KBM-7 (cell line): ENCODE measurements at regions not wholly inside any gene's neighbourhood (a gene's known extent, or its start where the extent isn't known, plus 50 kb on each side); places are given as distances from the start of the nearest gene placed in this dataset.
"Not testable (repeated sequence)": the region's sequence is repeated elsewhere in the genome, so short reads cannot be mapped to it uniquely, and the experiment has no call there.

Experiments
- DNase-seq: peaks from one replicate; pipeline ENCODE4 v3.0.0-alpha.2; 2015
- in situ Hi-C: fragments of 300-500 bp; cut with MboI; formaldehyde crosslinking; loops from 2 replicates; pipeline ENCODE4 v1.14.3; 2020; ENCODE audit warnings: low sequenced_read_pairs, low pct_unique_long_range_greater_than_20kb, mixed read lengths

DNA sequence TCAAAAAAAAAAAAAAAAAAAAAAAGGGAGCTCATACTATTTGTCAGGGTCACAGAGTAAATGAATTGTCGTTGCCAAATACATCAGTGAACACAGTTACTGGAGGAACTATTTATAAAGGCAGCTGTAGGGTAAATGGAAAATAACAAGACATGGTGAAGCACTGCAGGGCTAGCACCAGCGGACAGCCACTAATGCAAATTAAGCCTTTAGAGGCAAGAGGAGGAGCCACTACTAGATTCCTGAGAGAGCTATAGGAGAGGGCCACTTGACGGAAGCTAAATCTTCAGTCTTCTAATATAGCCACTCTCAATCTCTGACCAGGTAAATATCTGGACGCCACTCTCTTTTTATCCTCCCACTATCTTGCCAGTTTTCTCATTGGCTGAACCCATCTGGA lies 801.2 kb upstream of the GOT2 start:
- in situ Hi-C loops, result no loop called here

DNA sequence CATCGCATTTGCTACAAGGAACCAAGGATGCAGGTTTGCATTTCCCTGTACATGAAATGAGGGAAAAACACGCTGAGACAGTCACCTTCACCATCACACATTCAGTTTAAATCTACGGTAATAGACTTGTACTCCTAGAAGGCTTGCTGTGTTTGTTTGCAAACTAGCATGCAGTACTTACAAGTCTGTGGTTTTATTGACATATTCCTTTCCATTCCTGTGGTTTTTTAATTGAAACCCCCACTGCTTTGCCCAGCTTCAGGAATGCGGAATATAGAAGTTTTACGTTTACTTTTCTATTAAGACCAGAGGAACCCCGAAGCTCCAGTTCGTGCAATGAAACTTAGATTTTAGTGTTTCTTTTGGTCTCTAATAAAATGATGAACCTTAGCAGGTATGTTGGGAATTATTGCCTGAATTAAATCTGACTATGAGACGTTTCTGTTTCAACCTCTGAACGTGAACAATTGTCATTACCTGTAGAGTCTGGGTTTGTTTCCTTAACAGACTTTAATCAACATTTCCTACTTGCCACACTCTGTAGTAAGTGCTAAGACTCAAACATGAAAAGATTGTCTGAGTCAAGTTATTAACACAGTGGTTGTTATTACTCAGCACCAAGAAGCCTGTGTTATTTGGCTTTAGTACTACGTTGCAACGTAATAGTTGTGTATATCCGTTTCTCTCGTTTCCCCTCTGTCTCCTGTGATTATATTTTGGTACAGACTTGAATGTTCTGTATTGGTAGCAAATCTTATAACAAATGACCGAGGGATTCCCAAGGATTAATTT lies 793.3 kb upstream of the GOT2 start:
- in situ Hi-C loops, result no loop called here
- no peak for DNase-seq

More for the DNA sequence above, 801.2 kb upstream of the GOT2 start:
- DNase-seq, result no peak

DNA sequence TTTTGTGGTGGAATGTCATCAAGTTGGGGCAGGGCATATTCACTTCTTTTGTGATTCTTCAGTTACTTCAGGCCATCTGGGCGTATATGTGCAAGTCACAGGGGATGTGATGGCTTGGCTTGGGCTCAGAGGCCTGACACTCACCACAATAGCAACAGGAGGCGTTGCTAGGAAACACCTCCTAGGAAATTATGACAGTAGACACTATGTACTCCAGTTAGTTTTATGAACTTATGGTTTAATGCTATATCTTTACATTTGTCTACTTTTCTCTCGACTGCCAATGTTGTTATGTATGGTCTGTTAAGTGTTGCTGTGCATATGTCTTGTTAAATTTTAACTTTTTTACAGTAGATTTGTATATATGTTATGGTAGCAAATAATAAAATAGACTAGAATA lies 788.7 kb upstream of the GOT2 start:
- DNase-seq, result no peak
- in situ Hi-C loops, result no loop called here

DNA sequence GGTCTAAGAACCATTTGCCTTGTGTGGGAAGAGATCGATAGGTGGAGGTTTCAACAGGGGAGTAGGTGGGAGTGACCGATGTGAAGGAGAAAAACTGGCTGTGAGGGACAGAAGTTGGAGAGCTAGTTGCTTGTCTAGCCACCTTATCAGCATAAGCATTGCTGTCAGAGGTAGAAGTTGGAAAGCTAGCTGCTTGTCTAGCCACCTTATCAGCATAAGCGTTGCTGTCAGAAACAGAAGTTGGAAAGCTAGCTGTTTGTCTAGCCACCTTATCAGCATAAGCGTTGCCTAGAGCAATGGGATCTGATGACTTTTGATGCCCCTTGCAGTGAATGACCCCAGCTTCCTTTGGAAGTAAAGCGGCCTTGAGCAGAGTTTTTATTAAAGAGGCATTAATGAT lies 784.6 kb upstream of the GOT2 start:
- DNase-seq, in situ Hi-C loops: not testable (repeated sequence)

DNA sequence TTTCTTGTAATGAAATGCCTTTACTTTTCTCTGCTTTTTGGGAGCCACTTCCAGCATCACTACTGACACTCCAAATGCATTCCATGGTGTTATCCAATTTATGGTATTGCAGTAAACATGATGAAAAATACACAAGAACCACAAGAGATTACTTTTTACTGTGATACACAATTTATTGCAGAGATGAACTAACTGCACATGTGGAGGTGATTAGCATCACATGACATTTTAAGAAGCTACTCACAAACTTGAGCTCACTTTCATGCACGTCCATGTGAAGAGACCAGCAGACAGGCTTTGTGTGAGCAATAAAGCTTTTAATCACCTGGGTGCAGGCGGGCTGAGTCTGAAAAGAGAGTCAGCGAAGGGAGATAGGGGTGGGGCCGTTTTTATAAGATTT lies 780.5 kb upstream of the GOT2 start:
- in situ Hi-C loops, result no loop called here
- DNase-seq, result no peak

- no peak for DNase-seq
- in situ Hi-C loops, result no loop called here
These were observed 775.9 kb upstream of the GOT2 start for GRCh38 chr16:59510008-59510424.

DNA sequence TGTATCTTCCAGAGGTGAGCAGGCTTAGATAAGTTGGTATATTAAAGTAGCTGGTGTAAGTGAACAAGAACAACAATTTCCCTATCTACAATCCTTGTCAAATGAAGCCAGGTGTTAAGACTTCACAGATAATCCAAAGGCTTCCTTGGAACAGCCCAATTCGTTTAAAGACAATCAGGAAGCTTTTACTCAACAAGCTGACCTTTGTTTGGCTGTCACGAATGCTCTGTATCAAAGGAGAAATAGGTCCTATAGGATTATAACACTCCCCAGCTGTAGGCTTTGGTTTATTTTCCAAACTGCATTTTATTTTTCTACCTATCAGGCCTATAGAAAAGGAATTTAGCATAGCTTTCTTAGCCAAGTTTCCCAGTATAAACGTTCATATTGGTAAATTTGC lies 766.5 kb upstream of the GOT2 start:
- in situ Hi-C loops, result no loop called here
- DNase-seq, result no peak

- in situ Hi-C loops, result no loop called here
These were observed 753.0 kb upstream of the GOT2 start for GRCh38 chr16:59487067-59487466.

DNA sequence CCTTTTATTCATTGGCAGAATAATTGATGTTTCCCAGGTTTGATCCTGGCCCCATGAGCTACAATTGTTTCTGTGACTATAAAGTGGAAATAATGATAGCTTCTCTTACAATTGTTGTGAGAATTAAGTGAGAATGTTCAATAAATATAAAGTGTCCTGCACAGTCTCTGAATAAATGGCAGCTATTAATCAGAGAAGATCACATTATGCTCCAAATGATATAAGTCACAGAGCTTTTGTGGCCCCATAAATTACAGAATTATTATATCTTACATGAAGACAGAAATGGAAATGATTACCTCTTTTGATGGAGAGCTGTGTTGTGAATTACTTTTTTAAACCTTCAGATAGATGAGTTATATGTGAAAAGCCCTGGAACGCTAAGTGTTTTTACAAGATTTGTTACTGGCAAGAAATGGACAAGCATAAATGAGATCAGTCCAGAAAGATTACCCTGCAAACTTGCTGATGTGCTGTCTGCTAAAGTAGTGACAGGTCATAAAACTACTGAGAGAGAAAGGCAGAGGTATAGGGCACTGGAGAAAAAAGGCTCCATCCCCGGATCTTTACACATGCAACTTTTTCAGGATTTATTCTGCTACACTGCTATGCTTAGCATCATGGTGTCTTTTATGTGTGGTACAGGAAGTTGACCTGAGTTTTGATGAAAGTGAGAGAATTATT lies 750.9 kb upstream of the GOT2 start:
- in situ Hi-C loops, result no loop called here
- no peak for DNase-seq

More at GRCh38 chr16:59487067-59487466, 753.0 kb upstream of the GOT2 start:
- DNase-seq, result no peak

DNA sequence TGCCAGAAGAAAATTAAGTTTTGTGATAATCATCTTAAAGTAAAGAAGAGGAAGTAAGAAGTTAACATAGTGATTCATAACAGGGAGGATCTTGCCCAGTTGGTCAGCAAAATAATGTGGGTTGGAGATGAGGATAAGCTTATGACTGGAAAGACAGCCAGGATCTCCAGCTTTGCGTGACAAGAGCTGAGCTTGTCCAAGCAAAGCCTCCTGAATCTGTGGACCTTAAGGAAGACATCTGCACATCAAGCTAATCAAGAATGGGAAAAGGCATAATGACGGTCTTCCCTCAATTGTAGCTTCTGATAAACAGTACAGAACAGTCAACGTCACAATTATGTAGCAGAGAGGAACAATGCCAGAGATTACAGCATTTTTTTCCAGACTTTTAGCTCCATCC lies 744.7 kb upstream of the GOT2 start:
- in situ Hi-C loops, result no loop called here
- DNase-seq, result no peak

DNA sequence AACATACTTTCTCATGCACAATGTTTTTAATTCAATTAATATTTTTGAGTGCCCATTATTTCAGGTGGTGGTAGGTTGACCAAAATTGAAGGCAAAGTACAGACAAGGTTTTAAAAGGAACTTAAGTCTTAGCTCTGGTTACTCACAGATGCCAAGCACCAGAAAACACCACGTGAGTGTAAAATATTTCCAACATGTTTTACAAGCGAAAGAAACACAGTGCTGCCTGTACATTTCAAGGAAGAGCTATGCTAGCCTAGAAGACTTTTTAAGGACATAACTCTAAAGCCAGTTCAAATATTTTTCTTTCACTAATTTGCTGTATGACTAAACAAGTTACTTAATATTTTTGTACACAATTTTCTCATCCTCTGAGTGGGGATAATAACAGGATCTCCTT lies 736.4 kb upstream of the GOT2 start:
- in situ Hi-C loops, result no loop called here
- DNase-seq, result no peak

DNA sequence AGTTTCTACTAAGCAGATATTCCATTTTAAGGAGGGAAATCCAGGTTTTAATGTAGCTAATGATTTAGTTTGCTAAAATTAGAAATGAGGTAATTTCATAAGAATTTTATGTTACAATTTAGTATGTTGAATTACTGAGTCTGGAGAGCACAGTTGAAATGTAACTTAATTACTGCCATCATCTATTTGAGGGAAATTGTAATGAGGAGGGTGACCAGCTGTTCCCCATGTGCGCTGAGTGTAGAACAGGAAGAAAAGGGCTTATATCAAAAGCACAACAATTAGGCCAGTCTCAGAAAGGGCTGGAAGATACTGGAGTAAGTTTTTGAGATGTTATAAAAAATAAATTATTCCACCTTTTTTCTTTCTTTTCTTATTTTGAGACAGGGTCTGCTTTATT lies 735.1 kb upstream of the GOT2 start:
- in situ Hi-C loops, result no loop called here
- no peak for DNase-seq

DNA sequence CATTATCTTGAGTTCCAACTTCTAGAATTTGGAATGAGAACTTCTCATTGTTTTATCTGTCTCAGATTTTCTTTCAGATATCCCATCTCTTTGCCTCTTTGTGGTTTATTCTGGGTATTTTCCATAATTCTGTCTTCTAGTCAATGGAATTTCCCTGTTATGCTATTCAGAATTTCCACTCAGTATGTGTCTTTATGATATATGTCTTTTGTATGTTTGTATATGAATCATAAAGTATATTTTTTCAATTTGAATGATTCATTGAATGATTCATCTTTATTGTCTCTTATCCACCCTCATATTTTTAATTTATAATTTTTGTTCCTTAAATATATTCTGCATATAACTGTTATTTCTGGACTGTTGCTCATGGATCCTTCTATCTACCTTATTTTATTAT lies 729.7 kb upstream of the GOT2 start:
- in situ Hi-C loops, result no loop called here
- no peak for DNase-seq

DNA sequence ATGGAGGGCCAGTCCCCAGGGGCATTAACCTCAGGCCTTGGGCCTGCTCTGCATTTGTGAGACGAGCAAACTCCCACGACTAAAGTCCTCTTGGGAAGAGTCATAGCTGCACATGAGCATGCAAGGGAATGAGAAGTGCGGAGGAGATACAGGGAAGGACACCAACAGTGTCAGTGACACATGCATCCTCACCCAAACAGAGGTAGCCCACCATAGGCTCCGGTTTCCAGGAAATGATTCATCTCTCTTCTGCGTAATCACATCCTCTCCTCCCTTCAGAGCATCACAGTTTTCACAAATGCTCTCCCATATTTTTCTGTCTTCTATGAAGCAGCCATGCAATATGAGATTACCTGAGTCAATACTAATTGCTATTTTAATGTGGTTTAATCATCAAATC lies 725.7 kb upstream of the GOT2 start:
- no peak for DNase-seq
- in situ Hi-C loops, result no loop called here

DNA sequence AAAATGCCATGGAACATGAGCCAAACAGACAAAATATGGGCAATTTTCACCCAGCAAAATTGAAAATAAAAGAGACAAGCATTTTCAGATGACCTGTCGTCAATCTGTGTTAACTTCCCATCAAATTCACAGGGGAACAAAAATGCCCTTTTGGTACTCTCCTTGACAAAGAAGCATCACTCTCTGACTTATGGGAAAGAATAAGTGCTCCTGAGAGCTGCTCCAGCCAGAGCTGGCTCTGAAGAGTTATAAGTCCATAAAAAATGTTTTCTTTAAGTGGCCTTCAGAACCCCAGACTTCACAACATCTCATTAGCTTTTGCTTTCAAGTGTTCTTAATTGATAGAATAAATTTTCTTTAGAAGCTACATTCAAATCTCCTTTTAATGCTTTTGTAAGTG lies 721.4 kb upstream of the GOT2 start:
- in situ Hi-C loops, result no loop called here
- DNase-seq, result no peak

DNA sequence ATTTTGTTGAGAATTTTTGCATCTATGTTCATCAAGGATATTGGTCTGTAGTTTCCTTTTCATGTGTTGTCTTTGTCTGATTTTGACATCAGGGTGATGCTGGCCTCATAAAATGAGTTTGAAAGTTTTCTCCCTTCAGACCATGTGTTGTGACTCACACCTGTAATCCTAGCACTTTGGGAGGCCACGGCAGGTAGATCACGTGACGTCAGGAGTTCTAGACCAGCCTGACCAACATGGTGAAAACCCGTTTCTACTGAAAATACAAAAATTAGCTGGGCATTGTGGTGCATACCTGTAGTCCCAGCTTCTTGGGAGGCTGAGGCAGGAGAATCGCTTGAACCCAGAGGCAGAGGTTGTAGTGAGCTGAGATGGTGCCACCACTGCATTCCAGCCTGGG lies 716.4 kb upstream of the GOT2 start:
- in situ Hi-C loops, DNase-seq: not testable (repeated sequence)

DNA sequence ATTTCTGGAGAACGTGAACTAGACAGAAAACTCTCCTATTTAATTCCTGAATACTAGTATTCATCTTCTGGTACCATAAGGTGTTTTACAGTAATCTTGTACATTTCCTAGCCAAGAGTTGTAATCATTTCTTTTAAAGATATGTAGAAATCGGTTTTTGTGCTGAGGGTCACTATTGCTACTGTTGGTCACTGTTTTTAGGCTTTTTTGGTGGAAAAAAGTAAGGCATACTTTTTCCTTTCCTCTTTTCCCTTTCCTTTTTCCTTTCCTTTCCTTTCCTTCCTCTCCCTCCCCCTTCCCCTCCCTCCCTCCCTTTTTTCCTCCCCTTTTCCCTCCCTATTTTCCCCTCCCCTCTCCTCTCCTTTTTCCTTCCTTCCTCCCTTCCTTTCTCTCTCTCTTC lies 706.4 kb upstream of the GOT2 start:
- in situ Hi-C loops, result no loop called here
- DNase-seq, result no peak

- in situ Hi-C loops, result no loop called here
- no peak for DNase-seq
These were observed 698.8 kb upstream of the GOT2 start for GRCh38 chr16:59432896-59433295.

DNA sequence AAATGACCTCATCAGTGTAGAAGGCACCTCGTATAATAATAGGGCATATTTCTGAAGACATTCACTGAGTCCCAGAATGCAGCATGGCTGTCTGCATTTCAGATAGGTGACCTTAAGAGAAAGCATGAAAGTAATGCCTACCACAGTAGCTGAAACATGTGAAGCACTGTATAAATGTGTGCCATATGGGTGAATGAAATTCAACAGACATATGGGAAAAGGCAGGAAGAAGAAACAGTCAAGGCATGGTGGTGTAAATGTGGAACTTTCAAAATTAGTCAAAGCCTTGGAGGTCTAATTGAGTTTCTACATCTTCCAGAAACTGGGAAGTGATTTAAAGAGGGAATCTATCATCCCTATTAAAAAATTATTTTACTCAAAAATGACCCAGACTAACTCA lies 698.2 kb upstream of the GOT2 start:
- no peak for DNase-seq
- in situ Hi-C loops, result no loop called here

- in situ Hi-C loops, result no loop called here
- no peak for DNase-seq
These were observed 690.7 kb upstream of the GOT2 start for GRCh38 chr16:59424714-59425273.
